ENCODE measurements at regions not wholly inside any gene's neighbourhood (a gene's known extent, or its start where the extent isn't known, plus 50 kb on each side); places are given as distances from the start of the nearest gene placed in this dataset.

DNA sequence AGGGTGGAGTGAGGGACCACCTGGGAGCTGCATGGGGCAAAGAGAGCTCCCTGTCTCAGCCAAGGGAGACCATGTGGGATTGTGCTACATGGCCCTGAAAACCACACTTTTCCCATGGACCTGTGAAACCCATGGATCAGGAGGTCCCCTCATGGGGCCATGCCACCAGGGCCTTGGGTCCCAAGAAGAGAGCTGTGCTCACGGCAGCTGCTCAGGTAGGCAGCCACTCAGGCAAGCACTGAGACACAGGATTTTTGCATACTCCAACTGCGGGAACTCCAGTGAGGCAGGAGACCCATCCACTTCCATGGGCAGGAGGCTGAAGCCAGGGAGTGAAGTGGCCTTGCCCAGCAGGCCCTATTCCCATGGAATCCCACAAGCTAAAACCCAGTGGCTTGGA, 190.0 kb downstream of the KCNA4 start:
- TF ChIP-seq ZNF274 (IDR thresholded peaks at IDR 0.05; ENCODE audit: low read depth, low read length) = no peak
- TF ChIP-seq YY1 (IDR thresholded peaks at IDR 0.05; ENCODE audit: insufficient read depth, insufficient read length) = no peak
- TF ChIP-seq SUZ12 (IDR thresholded peaks at IDR 0.05; ENCODE audit: extremely low read depth, insufficient read depth, insufficient read length) = no peak

Data from NT2/D1 (cell line).